HEK293 (cell line): ENCODE measurements at regions not wholly inside any gene's neighbourhood (a gene's known extent, or its start where the extent isn't known, plus 50 kb on each side); places are given as distances from the start of the nearest gene placed in this dataset.
A peak's percentile ranks its signal among the peaks of the same experiment; 100 is the strongest.
"Not testable (repeated sequence)": the region's sequence is repeated elsewhere in the genome, so short reads cannot be mapped to it uniquely, and the experiment has no call there.

Source experiments
- CTCF ChIA-PET: fragments of 350-600 bp; formaldehyde crosslinking; extraction: SDS; loops from one replicate; lab custom pipeline; 2021; ENCODE audit warnings: antibody characterized with exemption; lab: Yijun Ruan, JAX
- POLR2A ChIA-PET: fragments of 300-600 bp; formaldehyde crosslinking; extraction: SDS; loops from one replicate; lab custom pipeline; 2020; ENCODE audit warnings: antibody characterized with exemption, inconsistent platforms; lab: Yijun Ruan, JAX
- H3K27ac ChIP-seq: fragments of 200-500 bp; sonication (Bioruptor generic); 2 replicates; pipeline ENCODE4 v1.5.1; 2014; ENCODE audit warnings: low read depth, low read length, control low read depth, inconsistent platforms; ENCODE audit errors: extremely low read depth
- H3K36me3 ChIP-seq, 2 experiments: fragments of 200-500 bp in 1 of 2; sonication (Bioruptor generic) in 1 of 2; 1 replicate in 1 of 2; 2 replicates in 1 of 2; pipeline ENCODE4 v1.5.1; 2014 to 2017; ENCODE audit warnings: inconsistent platforms in 2 of 2, low read length in 2 of 2; ENCODE audit not compliant: control insufficient read depth in 2 of 2, insufficient read depth in 1 of 2
- H3K4me1 ChIP-seq: fragments of 200-500 bp; sonication (Bioruptor generic); 2 replicates; pipeline ENCODE4 v1.5.1; 2014; ENCODE audit warnings: mild to moderate bottlenecking, low read length, inconsistent platforms; ENCODE audit not compliant: control insufficient read depth, insufficient read depth
- H3K4me3 ChIP-seq: 2 replicates; pipeline ENCODE4 v1.5.1; 2011; ENCODE audit warnings: low read depth, mild to moderate bottlenecking, control low read depth, low read length, moderate library complexity
- H3K9me3 ChIP-seq: fragments of 200-500 bp; sonication (Bioruptor generic); 2 replicates; pipeline ENCODE4 v1.5.1; 2014; ENCODE audit warnings: low read depth, low read length, inconsistent platforms; ENCODE audit not compliant: control insufficient read depth, insufficient read depth
- ZFP69B ChIP-seq: fragments of 450-650 bp; formaldehyde crosslinking; IDR thresholded peaks from 2 replicates; pipeline ENCODE4 v1.5.1; 2016; ENCODE audit warnings: missing biosample characterization, missing genetic modification characterization
- ZNF146 ChIP-seq: fragments of 450-650 bp; formaldehyde crosslinking; IDR thresholded peaks from 2 replicates; pipeline ENCODE4 v1.5.1; 2016; ENCODE audit warnings: missing biosample characterization, missing genetic modification characterization
- ZNF174 ChIP-seq: fragments of 450-650 bp; formaldehyde crosslinking; IDR thresholded peaks from 2 replicates; pipeline ENCODE4 v1.5.0; 2017; ENCODE audit warnings: missing biosample characterization, mild to moderate bottlenecking, missing genetic modification characterization

DNA sequence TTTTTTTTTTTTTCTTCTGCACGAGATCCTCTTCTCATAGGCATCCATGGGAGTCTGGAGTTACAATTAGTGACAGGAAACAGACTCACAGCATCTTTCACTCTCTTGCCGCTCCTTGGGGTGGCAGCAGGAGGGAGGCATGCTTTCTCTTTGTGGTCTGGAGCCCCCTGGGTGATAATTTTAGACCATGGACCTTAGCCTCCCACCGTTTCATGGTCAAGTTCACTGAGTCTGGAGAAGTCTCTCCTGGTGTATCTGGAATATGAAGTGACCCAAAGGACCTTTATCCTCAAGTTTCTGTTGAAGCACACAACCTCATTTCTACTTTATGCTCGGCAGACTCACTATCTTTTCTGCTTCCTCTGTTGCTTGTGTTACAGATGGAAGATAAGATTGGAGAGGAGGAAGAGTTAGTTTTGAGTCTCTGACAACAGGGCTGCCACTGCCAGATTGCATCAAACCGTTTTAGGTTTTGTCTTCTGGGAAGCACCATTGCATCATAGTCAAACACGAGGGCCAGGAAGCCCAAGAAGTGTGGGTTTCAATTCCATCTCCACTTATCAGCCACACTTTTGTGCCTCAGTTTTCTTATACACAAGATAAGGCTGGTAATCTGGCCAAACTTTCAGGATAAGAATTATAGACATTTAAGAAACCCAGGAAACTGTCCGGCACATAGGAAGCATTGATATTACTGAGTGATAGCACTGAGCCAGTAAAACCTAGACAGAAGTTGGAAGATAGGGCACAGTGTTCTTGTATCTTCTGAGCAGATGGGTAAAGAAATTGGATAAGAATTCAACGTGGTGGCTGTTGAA lies 62.3 kb downstream of the ADCYAP1 start (continued):
- TF ChIP-seq ZFP69B = no peak
- TF ChIP-seq ZNF174 (tag by site-specific recombination) = no peak
- TF ChIP-seq, all 188 proteins: peak for 0

DNA sequence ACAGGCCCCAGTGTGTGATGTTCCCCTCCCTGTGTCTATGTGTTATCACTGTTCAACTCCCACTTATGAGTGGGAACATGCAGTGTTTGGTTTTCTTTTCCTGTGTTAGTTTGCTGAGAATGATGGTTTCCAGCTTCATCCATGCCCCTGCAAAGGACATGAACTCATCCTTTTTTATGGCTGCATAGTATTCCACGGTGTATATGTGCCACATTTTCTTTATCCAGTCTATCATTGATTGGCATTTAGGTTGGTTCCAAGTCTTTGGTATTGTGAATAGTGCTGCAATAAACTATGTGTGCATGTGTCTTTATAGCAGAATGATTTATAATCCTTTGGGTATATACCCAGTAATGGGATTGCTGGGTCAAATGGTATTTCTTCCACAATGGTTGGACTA lies 64.2 kb downstream of the ADCYAP1 start:
- H3K4me1 ChIP-seq, H3K9me3 ChIP-seq, H3K27ac ChIP-seq, POLR2A ChIA-PET, H3K36me3 ChIP-seq, H3K4me3 ChIP-seq: not testable (repeated sequence)
- peak; percentile 70 for TF ChIP-seq ZNF146 (tag by site-specific recombination)
- CTCF ChIA-PET = interaction anchor here (0.6 to 1.7 kb wide), 2 partner anchors 7 to 67 kb away, joined by 4 to 9 read pairs; no protein-coding TSS in a partner anchor

DNA sequence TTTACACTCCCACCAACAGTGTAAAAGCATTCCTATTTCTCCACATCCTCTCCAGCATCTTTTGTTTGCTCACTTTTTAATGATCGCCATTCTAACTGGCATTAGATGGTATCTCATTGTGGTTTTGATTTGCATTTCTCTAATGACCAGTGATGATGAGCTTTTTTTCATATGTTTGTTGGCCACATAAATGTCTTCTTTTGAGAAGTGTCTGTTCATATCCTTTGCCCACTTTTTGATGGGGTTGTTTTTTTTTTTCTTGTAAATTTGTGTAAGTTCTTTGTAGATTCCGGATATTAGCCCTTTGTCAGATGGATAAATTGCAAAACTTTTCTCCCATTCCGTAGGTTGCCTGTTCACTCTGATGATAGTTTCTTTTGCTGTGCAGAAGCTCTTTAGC lies 64.6 kb downstream of the ADCYAP1 start:
- POLR2A ChIA-PET, H3K36me3 ChIP-seq, H3K9me3 ChIP-seq, H3K4me1 ChIP-seq, H3K27ac ChIP-seq, H3K4me3 ChIP-seq: not testable (repeated sequence)
- CTCF ChIA-PET = interaction anchor here (0.6 to 1.7 kb wide), 4 partner anchors 7 to 123 kb away, joined by 4 to 9 read pairs (median 4); no protein-coding TSS in a partner anchor

DNA sequence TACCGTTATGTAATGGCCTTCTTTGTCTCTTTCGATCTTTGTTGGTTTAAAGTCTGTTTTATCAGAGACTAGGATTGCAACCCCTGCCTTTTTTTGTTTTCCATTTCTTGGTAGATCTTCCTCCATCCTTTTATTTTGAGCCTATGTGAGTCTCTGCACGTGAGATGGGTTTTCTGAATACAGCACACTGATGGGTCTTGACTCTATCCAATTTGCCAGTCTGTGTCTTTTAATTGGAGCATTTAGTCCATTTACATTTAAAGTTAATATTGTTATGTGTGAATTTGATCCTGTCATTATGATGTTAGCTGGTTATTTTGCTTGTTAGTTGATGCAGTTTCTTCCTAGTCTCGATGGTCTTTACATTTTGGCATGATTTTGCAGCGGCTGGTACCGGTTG lies 69.9 kb downstream of the ADCYAP1 start:
- H3K9me3 ChIP-seq, H3K4me1 ChIP-seq, H3K27ac ChIP-seq, POLR2A ChIA-PET, H3K4me3 ChIP-seq, H3K36me3 ChIP-seq, CTCF ChIA-PET: not testable (repeated sequence)

DNA sequence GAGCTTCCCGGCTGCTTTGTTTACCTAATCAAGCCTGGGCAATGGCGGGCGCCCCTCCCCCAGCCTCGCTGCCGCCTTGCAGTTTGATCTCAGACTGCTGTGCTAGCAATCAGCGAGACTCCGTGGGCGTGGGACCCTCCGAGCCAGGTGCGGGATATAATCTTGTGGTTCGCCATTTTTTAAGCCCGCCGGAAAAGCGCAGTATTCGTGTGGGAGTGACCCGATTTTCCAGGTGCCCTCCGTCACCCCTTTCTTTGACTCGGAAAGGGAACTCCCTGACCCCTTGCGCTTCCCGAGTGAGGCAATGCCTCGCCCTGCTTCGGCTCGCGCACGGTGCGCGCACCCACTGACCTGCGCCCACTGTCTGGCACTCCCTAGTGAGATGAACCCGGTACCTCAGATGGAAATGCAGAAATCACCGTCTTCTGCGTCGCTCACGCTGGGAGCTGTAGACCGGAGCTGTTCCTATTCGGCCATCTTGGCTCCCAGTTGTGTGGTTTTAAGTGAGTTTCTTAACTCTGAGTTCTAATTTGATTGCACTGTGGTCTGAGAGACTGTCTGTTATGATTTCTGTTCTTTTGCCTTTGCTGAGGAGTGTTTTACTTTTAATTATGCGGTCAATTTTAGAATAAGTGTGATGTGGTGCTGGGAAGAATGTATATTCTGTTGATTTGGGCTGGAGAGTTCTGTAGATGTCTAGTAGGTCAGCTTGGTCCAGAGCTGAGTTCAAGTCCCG lies 71.9 kb downstream of the ADCYAP1 start:
- H3K27ac ChIP-seq, CTCF ChIA-PET, H3K4me1 ChIP-seq, POLR2A ChIA-PET, H3K9me3 ChIP-seq, H3K4me3 ChIP-seq, H3K36me3 ChIP-seq: not testable (repeated sequence)

DNA sequence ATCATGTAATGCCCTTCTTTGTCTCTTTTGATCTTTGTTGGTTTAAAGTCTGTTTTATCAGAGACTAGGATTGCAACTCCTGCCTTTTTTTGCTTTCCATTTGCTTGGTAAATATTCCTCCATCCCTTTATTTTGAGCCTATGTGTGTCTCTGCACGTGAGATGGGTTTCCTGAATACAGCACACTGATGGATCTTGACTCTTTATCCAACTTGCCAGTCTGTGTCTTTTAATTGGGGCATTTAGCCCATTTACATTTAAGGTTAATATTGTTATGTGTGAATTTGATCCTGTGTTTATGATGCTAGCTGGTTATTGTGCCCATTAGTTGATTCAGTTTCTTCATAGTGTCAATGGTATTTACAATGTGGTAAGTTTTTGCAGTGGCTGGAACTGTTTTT lies 72.7 kb downstream of the ADCYAP1 start:
- POLR2A ChIA-PET, H3K36me3 ChIP-seq, H3K4me1 ChIP-seq, H3K9me3 ChIP-seq, H3K4me3 ChIP-seq, H3K27ac ChIP-seq: not testable (repeated sequence)
- CTCF ChIA-PET = interaction anchor here (1.1 kb wide), 1 partner anchor 15 kb away, joined by 5 read pairs; no protein-coding TSS in a partner anchor

DNA sequence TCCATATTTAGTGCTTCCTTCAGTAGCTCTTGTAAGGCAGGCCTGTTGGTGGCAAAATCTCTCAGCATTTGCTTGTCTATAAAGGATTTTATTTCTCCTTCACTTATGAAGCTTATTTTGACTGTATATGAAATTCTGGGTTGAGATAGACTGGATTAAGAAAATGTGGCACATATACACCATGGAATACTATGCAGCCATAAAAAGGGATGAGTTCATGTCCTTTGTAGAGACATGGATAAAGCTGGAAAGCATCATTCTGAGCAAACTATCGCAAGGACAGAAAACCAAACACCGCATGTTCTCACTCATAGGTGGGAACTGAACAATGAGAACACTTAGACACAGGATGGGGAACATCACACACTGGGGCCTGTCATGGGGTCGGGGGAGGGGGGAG lies 73.1 kb downstream of the ADCYAP1 start:
- H3K27ac ChIP-seq, H3K4me3 ChIP-seq, H3K9me3 ChIP-seq, POLR2A ChIA-PET, H3K36me3 ChIP-seq, H3K4me1 ChIP-seq: not testable (repeated sequence)
- CTCF ChIA-PET = interaction anchor here (1.1 kb wide), 1 partner anchor 16 kb away, joined by 5 read pairs; no protein-coding TSS in a partner anchor
- 0 out of 2 replicates have a peak, but pooled peaks have one; percentile 16 for TF ChIP-seq ZNF146 (tag by site-specific recombination)
